Neural progenitor cell (in vitro differentiated cells): ENCODE measurements at regions not wholly inside any gene's neighbourhood (a gene's known extent, or its start where the extent isn't known, plus 50 kb on each side); places are given as distances from the start of the nearest gene placed in this dataset.

Source experiments
- DNase-seq: peaks from one replicate; pipeline ENCODE4 v3.0.0-alpha.2; 2016; ENCODE audit warnings: low spot score
- H2AFZ ChIP-seq: fragments of 200-600 bp; sonication (generic); replicated peaks from 2 replicates; pipeline ENCODE4 v1.6.1; 2016; ENCODE audit warnings: antibody characterized with exemption
- H3F3A ChIP-seq: fragments of 200-600 bp; sonication (generic); 2 replicates; pipeline ENCODE4 v1.6.1; 2016; ENCODE audit warnings: antibody characterized with exemption, low read depth
- H3K27ac ChIP-seq: fragments of 200-600 bp; sonication (generic); 2 replicates; pipeline ENCODE4 v1.5.1; 2016; ENCODE audit warnings: mild to moderate bottlenecking
- H3K27me3 ChIP-seq: fragments of 200-600 bp; sonication (generic); 2 replicates; pipeline ENCODE4 v1.6.1; 2016; ENCODE audit warnings: mild to moderate bottlenecking, moderate library complexity
- H3K36me3 ChIP-seq: fragments of 200-600 bp; sonication (generic); 2 replicates; pipeline ENCODE4 v1.5.1; 2016
- H3K4me1 ChIP-seq: fragments of 200-600 bp; sonication (generic); 2 replicates; pipeline ENCODE4 v1.6.1; 2016; ENCODE audit warnings: mixed run types
- H3K4me2 ChIP-seq: fragments of 200-600 bp; sonication (generic); 2 replicates; pipeline ENCODE4 v1.6.1; 2016
- H3K4me3 ChIP-seq: fragments of 200-600 bp; sonication (generic); 2 replicates; pipeline ENCODE4 v1.5.1; 2016
- H3K79me2 ChIP-seq: fragments of 200-600 bp; sonication (generic); 2 replicates; pipeline ENCODE4 v1.6.1; 2016; ENCODE audit warnings: low read depth
- H3K9ac ChIP-seq: fragments of 200-600 bp; sonication (generic); 2 replicates; pipeline ENCODE4 v1.6.1; 2016
- H3K9me3 ChIP-seq: fragments of 200-600 bp; sonication (generic); 2 replicates; pipeline ENCODE4 v1.5.1; 2016; ENCODE audit warnings: low read depth
- H4K20me1 ChIP-seq: fragments of 200-600 bp; sonication (generic); 2 replicates; pipeline ENCODE4 v1.6.1; 2016; ENCODE audit warnings: low read depth
- H3K27ac Mint-ChIP-seq: 3 replicates; pipeline ENCODE4 v1.8.0; 2021; ENCODE audit warnings: mixed read lengths
- H3K27me3 Mint-ChIP-seq: 2 replicates; pipeline ENCODE4 v1.8.0; 2022; ENCODE audit warnings: low read depth, mild to moderate bottlenecking, inconsistent platforms, moderate library complexity, mixed read lengths; ENCODE audit not compliant: insufficient read depth
- H3K36me3 Mint-ChIP-seq: 3 replicates; pipeline ENCODE4 v1.8.0; 2021; ENCODE audit warnings: mixed read lengths
- H3K4me1 Mint-ChIP-seq: 3 replicates; pipeline ENCODE4 v1.8.0; 2021; ENCODE audit warnings: mixed read lengths
- H3K4me3 Mint-ChIP-seq: 3 replicates; pipeline ENCODE4 v1.8.0; 2021; ENCODE audit warnings: mild to moderate bottlenecking, moderate library complexity, mixed read lengths
- H3K9me3 Mint-ChIP-seq: 3 replicates; pipeline ENCODE4 v1.8.0; 2020; ENCODE audit warnings: mixed read lengths
- EZH2 ChIP-seq: fragments of 200-600 bp; sonication (generic); IDR thresholded peaks from 2 replicates; pipeline ENCODE4 v1.6.1; 2017; ENCODE audit warnings: antibody characterized with exemption, mild to moderate bottlenecking, moderate library complexity
- EZH2phosphoT487 ChIP-seq: fragments of 200-600 bp; sonication (generic); IDR thresholded peaks from 2 replicates; pipeline ENCODE4 v1.6.1; 2017; ENCODE audit warnings: antibody characterized with exemption
- TF ChIP-seq, protein P1 (sequence below): fragments of 200-600 bp; sonication (generic); IDR thresholded peaks from 2 replicates; pipeline ENCODE4 v1.5.1; 2017; ENCODE audit warnings: antibody characterized with exemption, mild to moderate bottlenecking

DNA sequence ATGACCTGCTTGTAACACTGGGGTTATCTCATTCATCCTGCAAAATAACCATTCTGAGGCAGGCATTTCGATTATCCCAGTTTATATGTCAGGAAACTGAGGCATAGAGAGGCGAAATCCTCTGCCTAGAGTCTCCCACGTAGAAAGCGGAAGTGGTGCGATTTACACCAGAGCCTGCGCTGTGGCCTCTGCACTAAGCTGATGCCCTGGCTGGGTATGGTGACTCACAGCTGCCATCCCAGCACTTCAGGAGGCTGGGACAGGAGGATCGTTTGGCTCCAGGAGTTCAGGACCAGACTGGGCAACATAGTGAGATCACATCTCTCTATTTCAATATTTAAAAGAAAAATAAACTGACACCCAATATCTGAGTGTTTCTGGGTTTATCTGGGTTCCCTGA lies 59.3 kb upstream of the BCO1 start:
- no peak overlapping the region for H3K4me3 Mint-ChIP-seq
- no peaks in the 10 kb centered on the region for H3K9me3 Mint-ChIP-seq
- H3K27me3 Mint-ChIP-seq: peaks cover 9% of the 10 kb centered on the region

DNA sequence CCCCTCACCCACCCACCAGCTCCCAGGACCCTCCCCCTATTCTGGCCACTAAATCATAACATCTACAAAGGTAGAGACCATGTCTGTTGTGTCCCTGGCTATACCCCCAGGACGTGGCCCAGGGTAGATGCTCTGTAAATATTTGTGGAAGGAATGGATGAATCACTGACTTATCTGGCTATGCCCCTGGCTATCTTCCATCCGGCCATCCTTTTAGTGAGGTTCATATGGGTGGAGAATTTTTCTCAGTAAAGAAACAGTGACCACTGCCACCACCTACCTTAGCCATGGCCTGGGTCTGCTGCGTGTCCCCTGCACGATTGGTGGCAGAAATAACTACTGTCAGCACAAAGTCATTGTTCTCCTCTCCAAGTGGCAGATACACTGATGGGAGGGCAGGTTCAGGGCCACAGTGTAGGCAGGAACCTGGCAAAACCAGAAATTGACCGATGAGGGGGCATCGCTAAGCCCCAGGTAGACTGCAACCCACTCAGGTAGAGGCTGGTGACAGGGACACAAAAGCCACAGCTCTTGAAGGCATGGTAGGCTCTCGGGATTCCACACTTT lies 63.1 kb upstream of the BCO1 start:
- H3F3A ChIP-seq: peaks cover 2% of the 10 kb centered on the region
- H3K27ac Mint-ChIP-seq: no peak overlapping the region
- H3K27ac ChIP-seq: no peak overlapping the region
- no peak overlapping the region for H3K4me3 ChIP-seq
- H4K20me1 ChIP-seq: no peaks in the 10 kb centered on the region
- no peak overlapping the region for H3K4me2 ChIP-seq
- no peaks in the 10 kb centered on the region for H3K27me3 ChIP-seq
- no peaks in the 10 kb centered on the region for H3K36me3 Mint-ChIP-seq
- no peaks in the 10 kb centered on the region for H3K79me2 ChIP-seq
- H3K27me3 Mint-ChIP-seq: peaks cover 3% of the 10 kb centered on the region
- no peak overlapping the region for H3K4me3 Mint-ChIP-seq
- DNase-seq: no peak
- no peak for TF ChIP-seq EZH2
- no peak for TF ChIP-seq EZH2phosphoT487
- TF ChIP-seq, protein P1, sequence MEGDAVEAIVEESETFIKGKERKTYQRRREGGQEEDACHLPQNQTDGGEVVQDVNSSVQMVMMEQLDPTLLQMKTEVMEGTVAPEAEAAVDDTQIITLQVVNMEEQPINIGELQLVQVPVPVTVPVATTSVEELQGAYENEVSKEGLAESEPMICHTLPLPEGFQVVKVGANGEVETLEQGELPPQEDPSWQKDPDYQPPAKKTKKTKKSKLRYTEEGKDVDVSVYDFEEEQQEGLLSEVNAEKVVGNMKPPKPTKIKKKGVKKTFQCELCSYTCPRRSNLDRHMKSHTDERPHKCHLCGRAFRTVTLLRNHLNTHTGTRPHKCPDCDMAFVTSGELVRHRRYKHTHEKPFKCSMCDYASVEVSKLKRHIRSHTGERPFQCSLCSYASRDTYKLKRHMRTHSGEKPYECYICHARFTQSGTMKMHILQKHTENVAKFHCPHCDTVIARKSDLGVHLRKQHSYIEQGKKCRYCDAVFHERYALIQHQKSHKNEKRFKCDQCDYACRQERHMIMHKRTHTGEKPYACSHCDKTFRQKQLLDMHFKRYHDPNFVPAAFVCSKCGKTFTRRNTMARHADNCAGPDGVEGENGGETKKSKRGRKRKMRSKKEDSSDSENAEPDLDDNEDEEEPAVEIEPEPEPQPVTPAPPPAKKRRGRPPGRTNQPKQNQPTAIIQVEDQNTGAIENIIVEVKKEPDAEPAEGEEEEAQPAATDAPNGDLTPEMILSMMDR: no peak
- H3K36me3 ChIP-seq: no peaks in the 10 kb centered on the region
- H3K9me3 ChIP-seq: no peaks in the 10 kb centered on the region
- no peaks in the 10 kb centered on the region for H3K9me3 Mint-ChIP-seq
- H3K4me1 ChIP-seq: no peaks in the 10 kb centered on the region
- no peak overlapping the region for H3K9ac ChIP-seq
- no peak overlapping the region for H2AFZ ChIP-seq
- peaks cover 3% of the 10 kb centered on the region for H3K4me1 Mint-ChIP-seq

More for the DNA sequence above, 59.3 kb upstream of the BCO1 start:
- no peaks in the 10 kb centered on the region for H3K79me2 ChIP-seq
- TF ChIP-seq EZH2phosphoT487 (no peak), EZH2 (no peak)
- no peak for DNase-seq
- H4K20me1 ChIP-seq: no peaks in the 10 kb centered on the region
- Mint-ChIP-seq H3K4me1 (peaks cover 17% of the 10 kb centered on the region), H3K36me3 (no peaks in the 10 kb centered on the region), H3K27ac (no peak overlapping the region)
- H3F3A ChIP-seq: peaks cover 16% of the 10 kb centered on the region
- no peaks in the 10 kb centered on the region for H3K36me3 ChIP-seq
- no peak overlapping the region for H3K27ac ChIP-seq
- peaks cover 10% of the 10 kb centered on the region for H3K4me1 ChIP-seq
- H3K9ac ChIP-seq: no peak overlapping the region
- H2AFZ ChIP-seq: no peak overlapping the region
- H3K27me3 ChIP-seq: no peaks in the 10 kb centered on the region
- H3K4me3 ChIP-seq: no peak overlapping the region
- H3K9me3 ChIP-seq: no peaks in the 10 kb centered on the region
- H3K4me2 ChIP-seq: no peak overlapping the region

DNA sequence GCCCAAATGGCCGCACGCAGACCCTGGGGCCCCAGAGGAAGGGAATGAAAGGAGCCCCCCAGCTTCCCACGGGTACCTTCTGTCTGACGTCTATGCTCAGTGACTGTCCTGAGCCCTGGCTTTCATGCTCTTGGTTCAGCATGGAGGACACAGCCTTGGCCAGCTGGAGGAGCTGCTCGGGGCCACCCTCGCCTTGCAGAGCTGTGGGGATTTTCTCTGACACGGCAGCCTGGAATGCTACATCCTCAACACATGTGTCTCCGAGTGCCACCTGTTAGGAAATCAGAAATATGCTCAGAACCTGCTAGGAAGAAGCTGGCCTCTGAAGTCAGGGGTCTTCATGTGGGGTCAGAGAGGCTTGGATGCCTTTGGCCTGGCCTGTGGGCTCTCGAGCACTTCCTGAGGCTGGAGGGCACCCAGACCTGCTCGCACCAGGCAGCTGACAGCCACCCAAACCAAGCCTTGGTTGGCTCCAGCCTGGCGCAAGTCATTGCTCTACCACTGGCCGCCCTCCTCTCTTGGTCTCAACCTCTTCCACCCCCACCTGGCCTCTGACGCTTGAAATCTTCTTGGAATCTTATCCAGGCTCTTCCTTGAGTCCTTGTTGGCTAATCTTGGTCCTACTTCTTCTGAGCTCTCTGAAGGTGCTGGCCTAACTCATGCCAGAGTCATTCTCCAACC lies 63.7 kb upstream of the BCO1 start:
- H3K27me3 ChIP-seq: no peaks in the 10 kb centered on the region
- no peak for TF ChIP-seq EZH2
- TF ChIP-seq, protein P1: no peak
- TF ChIP-seq EZH2phosphoT487: no peak
- H3K9me3 ChIP-seq: no peaks in the 10 kb centered on the region
- Mint-ChIP-seq H3K27ac (no peak overlapping the region), H3K27me3 (peaks cover 2% of the 10 kb centered on the region), H3K9me3 (no peaks in the 10 kb centered on the region), H3K4me1 (peaks cover 2% of the 10 kb centered on the region), H3K4me3 (no peak overlapping the region), H3K36me3 (no peaks in the 10 kb centered on the region)
- H3K4me1 ChIP-seq: no peaks in the 10 kb centered on the region
- no peak overlapping the region for H3K4me3 ChIP-seq
- no peak overlapping the region for H3K4me2 ChIP-seq
- no peak overlapping the region for H3K9ac ChIP-seq
- H3K27ac ChIP-seq: no peak overlapping the region
- H3F3A ChIP-seq: no peaks in the 10 kb centered on the region
- no peak for DNase-seq
- no peaks in the 10 kb centered on the region for H3K79me2 ChIP-seq
- H4K20me1 ChIP-seq: no peaks in the 10 kb centered on the region
- no peaks in the 10 kb centered on the region for H3K36me3 ChIP-seq
- H2AFZ ChIP-seq: no peak overlapping the region
